Keratinocyte (primary cell): ENCODE measurements at regions not wholly inside any gene's neighbourhood (a gene's known extent, or its start where the extent isn't known, plus 50 kb on each side); places are given as distances from the start of the nearest gene placed in this dataset.
"Not testable (repeated sequence)": the region's sequence is repeated elsewhere in the genome, so short reads cannot be mapped to it uniquely, and the experiment has no call there.

Experiments
- DNase-seq: peaks from one replicate; pipeline ENCODE4 v3.0.0-alpha.2; 2011; ENCODE audit warnings: low read depth, missing footprints, low spot score
- FAIRE-seq: peaks from 2 replicates; lab custom pipeline; 2011; peaks lifted over from hg19 to GRCh38; lab: Jason Lieb, UNC
- H2AFZ ChIP-seq: 2 replicates; pipeline ENCODE4 v1.6.0; 2012; ENCODE audit warnings: low read length, control low read depth, inconsistent platforms; ENCODE audit not compliant: control insufficient read depth
- H3K27ac ChIP-seq: 2 replicates; pipeline ENCODE4 v1.5.1; 2011; ENCODE audit warnings: low read length; ENCODE audit not compliant: control insufficient read depth, insufficient read depth
- H3K27me3 ChIP-seq: 3 replicates; pipeline ENCODE4 v1.6.0; 2011; ENCODE audit warnings: low read length; ENCODE audit not compliant: control insufficient read depth, insufficient read depth; ENCODE audit errors: extremely low read depth
- H3K36me3 ChIP-seq, 2 experiments: 2 replicates in 1 of 2; 3 replicates in 1 of 2; pipeline ENCODE4 v1.5.1; 2011; ENCODE audit warnings: low read length in 2 of 2, mild to moderate bottlenecking in 1 of 2; ENCODE audit not compliant: control insufficient read depth in 2 of 2, insufficient read depth in 2 of 2; ENCODE audit errors: extremely low read depth in 1 of 2
- H3K4me1 ChIP-seq: 3 replicates; pipeline ENCODE4 v1.5.1; 2011; ENCODE audit warnings: low read length; ENCODE audit not compliant: control insufficient read depth, insufficient read depth; ENCODE audit errors: extremely low read depth
- H3K4me2 ChIP-seq: 3 replicates; pipeline ENCODE4 v1.6.0; 2011; ENCODE audit warnings: low read depth, low read length; ENCODE audit not compliant: control insufficient read depth, insufficient read depth; ENCODE audit errors: extremely low read depth
- H3K4me3 ChIP-seq, 3 experiments: fragments of 200-600 bp in 1 of 3; sonication (generic) in 1 of 3; 2 replicates in 2 of 3; 3 replicates in 1 of 3; pipeline ENCODE4 v1.5.1; 2011 to 2016; ENCODE audit warnings: low read length in 3 of 3, mild to moderate bottlenecking in 3 of 3, control low read depth in 2 of 3, inconsistent platforms in 1 of 3, low read depth in 1 of 3, mixed read lengths in 1 of 3, mixed run types in 1 of 3, moderate library complexity in 1 of 3; ENCODE audit not compliant: control insufficient read depth in 2 of 3, insufficient read depth in 2 of 3; ENCODE audit errors: extremely low read depth in 1 of 3
- H3K79me2 ChIP-seq: 2 replicates; pipeline ENCODE4 v1.6.0; 2012; ENCODE audit warnings: low read length; ENCODE audit not compliant: control insufficient read depth, insufficient read depth
- H3K9ac ChIP-seq: 3 replicates; pipeline ENCODE4 v1.6.0; 2011; ENCODE audit warnings: low read length; ENCODE audit not compliant: control insufficient read depth, insufficient read depth; ENCODE audit errors: extremely low read depth
- H3K9me1 ChIP-seq: 3 replicates; pipeline ENCODE4 v1.6.0; 2011; ENCODE audit warnings: low read length; ENCODE audit not compliant: control insufficient read depth, insufficient read depth; ENCODE audit errors: extremely low read depth
- H3K9me3 ChIP-seq: 2 replicates; pipeline ENCODE4 v1.5.1; 2012; ENCODE audit warnings: low read depth, low read length; ENCODE audit not compliant: control insufficient read depth
- H4K20me1 ChIP-seq: 3 replicates; pipeline ENCODE4 v1.6.0; 2011; ENCODE audit warnings: low read length; ENCODE audit not compliant: control insufficient read depth, insufficient read depth; ENCODE audit errors: extremely low read depth
- CTCF ChIP-seq, 3 experiments: IDR thresholded peaks in 1 of 3; conservative IDR thresholded peaks in 1 of 3; optimal IDR thresholded peaks in 1 of 3; 2 replicates in 2 of 3; 3 replicates in 1 of 3; pipeline versions ENCODE3 to v1.5.1; 2011; ENCODE audit warnings: low read length in 3 of 3, mild to moderate bottlenecking in 3 of 3, moderate library complexity in 2 of 3, control low read depth in 1 of 3, inconsistent platforms in 1 of 3; ENCODE audit not compliant: insufficient read depth in 2 of 3; ENCODE audit errors: extremely low read depth in 1 of 3
- EZH2 ChIP-seq: IDR thresholded peaks from one replicate; pipeline ENCODE4 v1.6.1; 2012; ENCODE audit warnings: inconsistent platforms, mild to moderate bottlenecking, low read length, moderate library complexity
- dilution Hi-C: fragments of 300-500 bp; cut with MboI; formaldehyde crosslinking; loops from one replicate; pipeline ENCODE4 v1.7.0; 2020; ENCODE audit warnings: low sequenced_read_pairs; ENCODE audit not compliant: extremely low pct_ligation_motif_present

DNA sequence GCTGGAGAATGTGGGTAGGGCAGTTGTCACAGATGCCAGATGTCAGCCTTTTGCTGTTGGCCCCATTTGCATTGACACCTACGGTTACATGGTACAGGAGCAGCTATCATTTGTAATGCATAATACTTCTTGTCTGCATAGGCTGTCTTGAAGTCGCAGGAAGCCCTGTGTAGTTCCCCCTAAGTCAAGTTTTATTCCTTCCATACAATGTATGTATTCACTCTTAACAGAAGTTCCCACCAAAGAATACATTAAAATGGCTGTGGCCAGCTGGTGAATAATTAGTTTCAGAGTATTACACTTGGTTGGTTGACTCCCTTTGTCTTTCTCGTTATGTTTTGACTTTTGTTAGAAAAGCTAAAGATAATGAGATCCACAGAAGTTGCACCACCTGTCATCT lies 1169.0 kb downstream of the REEP3 start:
- H4K20me1 ChIP-seq: no peaks in the 10 kb centered on the region
- dilution Hi-C loops: no loop called here
- H3K27me3 ChIP-seq: no peaks in the 10 kb centered on the region
- no peaks in the 10 kb centered on the region for H3K9me1 ChIP-seq
- FAIRE-seq: no peak
- no peak for TF ChIP-seq EZH2
- TF ChIP-seq CTCF (optimal IDR thresholded peaks at IDR 0.05 in 1 of 3, IDR thresholded peaks at IDR 0.05 in 1 of 3, conservative IDR thresholded peaks at IDR 0.05 in 1 of 3; ENCODE audit: extremely low read depth in 1 of 3, insufficient read depth in 2 of 3, low read length in 3 of 3): no peak
- no peaks in the 10 kb centered on the region for H3K79me2 ChIP-seq
- no peak for DNase-seq
- no peaks in the 10 kb centered on the region for H3K4me1 ChIP-seq
- H3K9me3 ChIP-seq: no peaks in the 10 kb centered on the region
- no peak overlapping the region for H3K9ac ChIP-seq
- no peak overlapping the region for H3K4me2 ChIP-seq
- no peak overlapping the region for H3K4me3 ChIP-seq
- H2AFZ ChIP-seq: no peak overlapping the region
- no peaks in the 10 kb centered on the region for H3K36me3 ChIP-seq
- H3K27ac ChIP-seq: no peak overlapping the region

DNA sequence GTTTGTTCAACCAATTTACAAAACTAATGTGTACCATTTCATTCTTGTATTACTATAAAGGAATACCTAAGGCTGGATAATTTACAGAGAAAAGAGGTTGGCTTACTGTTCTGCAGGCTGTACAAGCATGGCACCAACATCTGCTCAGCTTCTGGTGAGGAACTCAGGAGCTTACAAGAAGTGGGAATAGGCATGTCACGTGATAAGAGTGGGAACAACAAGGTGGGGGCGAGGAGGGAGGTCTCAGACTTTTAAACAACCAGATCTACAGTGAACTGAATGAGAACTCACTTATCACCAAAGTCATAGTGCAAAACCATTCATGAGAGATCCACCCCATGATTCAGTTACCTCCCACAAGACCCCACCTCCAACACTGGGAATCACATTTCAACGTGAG lies 1178.0 kb downstream of the REEP3 start:
- H4K20me1 ChIP-seq: no peaks in the 10 kb centered on the region
- dilution Hi-C loops: no loop called here
- FAIRE-seq: no peak

GRCh38 chr10:64702086-64702485 lies 1180.9 kb downstream of the REEP3 start:
- H3K9me3 ChIP-seq, H3K27ac ChIP-seq, H3K27me3 ChIP-seq, H3K4me1 ChIP-seq, H3K4me3 ChIP-seq, H3K9ac ChIP-seq, DNase-seq, H2AFZ ChIP-seq, H3K36me3 ChIP-seq, FAIRE-seq, H3K4me2 ChIP-seq, H3K79me2 ChIP-seq, dilution Hi-C loops, H4K20me1 ChIP-seq, H3K9me1 ChIP-seq: not testable (repeated sequence)

More for the DNA sequence above, 1178.0 kb downstream of the REEP3 start:
- Histone ChIP-seq H3K9me3 (no peaks in the 10 kb centered on the region), H3K79me2 (no peaks in the 10 kb centered on the region), H3K9me1 (no peaks in the 10 kb centered on the region), H3K36me3 (no peaks in the 10 kb centered on the region), H3K27ac (no peak overlapping the region), H3K27me3 (no peaks in the 10 kb centered on the region), H3K4me1 (no peaks in the 10 kb centered on the region), H3K4me3 (no peak overlapping the region), H3K4me2 (no peak overlapping the region), H2AFZ (no peak overlapping the region), H3K9ac (no peak overlapping the region)
- DNase-seq: no peak
- TF ChIP-seq EZH2 (no peak), CTCF (optimal IDR thresholded peaks at IDR 0.05 in 1 of 3, IDR thresholded peaks at IDR 0.05 in 1 of 3, conservative IDR thresholded peaks at IDR 0.05 in 1 of 3; ENCODE audit: extremely low read depth in 1 of 3, insufficient read depth in 2 of 3, low read length in 3 of 3) (no peak)
